ENCODE measurements at regions not wholly inside any gene's neighbourhood (a gene's known extent, or its start where the extent isn't known, plus 50 kb on each side); places are given as distances from the start of the nearest gene placed in this dataset.
"Not testable (repeated sequence)": the region's sequence is repeated elsewhere in the genome, so short reads cannot be mapped to it uniquely, and the experiment has no call there.

DNA sequence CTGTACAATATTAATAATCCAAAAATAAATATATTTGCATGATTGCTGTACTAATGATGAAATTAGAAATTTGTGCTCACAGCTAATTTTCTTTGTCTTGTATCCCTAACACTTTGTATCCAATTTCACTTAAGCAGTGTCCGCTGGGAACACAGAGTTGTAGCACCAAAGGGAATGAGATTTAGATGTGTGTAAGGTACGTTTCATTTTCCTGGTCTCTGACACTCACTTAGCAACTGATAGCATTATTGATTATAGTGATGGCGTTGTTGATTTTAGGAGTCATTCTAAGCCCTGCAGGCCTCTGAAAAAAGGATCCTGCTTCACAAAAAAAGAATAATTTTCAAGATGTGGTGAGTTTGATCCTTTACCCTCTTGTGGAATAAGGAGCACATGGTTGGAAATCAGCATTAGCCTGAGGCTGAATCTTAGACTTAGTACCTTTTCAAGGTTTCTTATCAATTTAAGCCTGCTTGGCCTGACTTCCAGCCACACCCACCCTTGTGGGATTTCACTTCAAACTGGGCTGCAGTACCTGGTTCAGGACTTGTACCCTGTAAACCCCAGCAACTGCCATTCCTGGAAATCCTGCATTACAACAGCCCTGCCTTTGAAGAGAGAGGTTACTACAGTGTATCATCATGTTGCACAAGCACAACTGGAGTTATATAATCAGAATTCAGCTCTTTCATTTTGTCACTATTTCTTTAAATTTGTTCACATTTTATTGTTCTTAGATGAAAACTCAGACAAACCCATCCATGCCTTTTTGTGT lies 116.2 kb downstream of the RND3 start:
- intact Hi-C loops (cut with micrococcal nuclease), result no loop called here

- intact Hi-C loops (cut with micrococcal nuclease), result no loop called here
These were observed 116.9 kb downstream of the RND3 start for GRCh38 chr2:150370561-150370960.

GRCh38 chr2:150369862-150370261 lies 117.6 kb downstream of the RND3 start:
- intact Hi-C loops (cut with micrococcal nuclease), result no loop called here

DNA sequence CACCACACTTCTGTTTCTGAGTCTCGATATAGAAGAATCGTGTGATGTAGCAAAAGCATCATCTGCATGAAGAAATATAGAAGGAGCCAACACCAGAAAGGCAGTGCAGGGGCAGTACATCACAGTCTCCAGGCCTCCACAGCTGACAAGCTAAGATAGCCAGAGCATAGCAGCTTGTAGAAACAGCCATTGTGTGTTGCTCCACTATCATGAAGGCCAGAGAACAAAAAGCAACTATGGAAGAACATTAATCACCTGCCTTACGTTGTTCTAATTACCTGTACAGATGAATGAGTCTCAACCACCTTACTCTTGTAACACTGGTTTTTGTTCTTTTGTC lies 129.0 kb downstream of the RND3 start:
- intact Hi-C loops (cut with micrococcal nuclease), result no loop called here

DNA sequence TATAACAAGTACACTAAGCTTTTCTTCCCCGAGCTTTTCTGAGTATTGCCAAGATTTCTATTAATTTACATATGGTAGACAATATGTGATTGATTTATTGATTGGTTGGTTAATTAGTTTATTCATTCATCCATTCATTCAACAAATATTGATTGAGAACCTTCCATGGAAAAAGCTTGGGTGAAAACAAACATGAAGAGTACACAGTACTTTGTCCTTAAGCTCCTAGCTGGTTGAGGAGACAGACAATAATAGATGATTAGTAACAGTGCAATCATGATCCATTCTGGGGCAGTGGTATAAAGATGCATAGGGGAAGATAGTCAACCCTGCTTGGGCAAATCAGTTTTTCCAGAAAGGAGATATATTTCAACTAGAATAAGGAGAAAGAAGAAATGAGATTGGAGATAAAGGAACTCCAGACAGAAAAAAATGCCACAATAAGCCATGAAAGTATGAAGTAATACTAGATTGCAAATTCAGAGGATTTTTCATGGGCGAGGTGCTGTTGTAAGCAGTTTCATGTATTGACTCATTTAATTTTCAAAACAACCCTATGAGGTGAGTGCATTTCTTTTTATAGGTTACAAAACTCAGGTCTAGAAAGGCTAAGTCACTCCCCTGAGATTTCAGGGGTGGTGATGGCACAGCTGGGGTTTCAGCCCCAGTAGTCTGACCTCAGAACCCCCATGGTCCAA lies 129.5 kb downstream of the RND3 start:
- intact Hi-C loops (cut with micrococcal nuclease), result no loop called here

DNA sequence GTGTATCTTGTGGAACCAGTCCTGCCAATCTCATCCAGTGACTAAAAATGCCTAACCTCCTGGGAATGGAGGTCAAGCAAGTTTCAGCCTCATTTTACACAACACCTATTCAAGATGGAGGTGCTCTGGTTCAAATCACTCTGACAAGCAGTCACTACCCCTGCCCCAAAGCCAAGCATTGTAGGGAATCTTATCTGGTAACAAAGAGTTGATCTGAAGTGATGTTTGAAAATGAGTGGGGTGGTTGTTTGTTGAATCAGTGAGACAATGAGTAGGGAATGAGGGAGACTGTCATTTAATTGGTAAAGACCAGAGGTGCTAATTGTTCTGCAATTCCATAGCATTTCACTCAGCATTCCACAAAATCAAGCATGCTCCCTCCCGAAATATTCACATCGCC lies 132.0 kb downstream of the RND3 start:
- intact Hi-C loops (cut with micrococcal nuclease), result no loop called here

- intact Hi-C loops (cut with micrococcal nuclease), result no loop called here
These were observed 134.1 kb downstream of the RND3 start for GRCh38 chr2:150353376-150353775.

DNA sequence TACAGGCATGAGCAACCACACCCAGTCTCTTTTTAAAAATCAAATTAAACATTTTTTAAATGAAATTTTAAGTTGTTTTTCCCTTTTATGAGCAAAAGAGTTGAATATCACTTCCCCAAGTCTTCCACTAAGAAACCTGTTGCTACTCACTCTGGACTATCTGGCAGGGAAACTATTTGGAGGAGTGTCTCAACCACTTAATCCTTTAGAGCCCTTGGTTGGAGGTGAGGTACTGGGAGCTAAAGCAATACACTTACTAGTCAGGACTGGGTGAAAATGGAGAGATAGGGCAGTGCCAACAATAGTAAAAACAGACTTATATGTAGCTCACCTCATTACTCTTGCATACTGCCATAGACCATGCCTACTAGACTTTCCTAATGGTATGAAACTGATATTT lies 135.5 kb downstream of the RND3 start:
- intact Hi-C loops (cut with micrococcal nuclease), result no loop called here

GRCh38 chr2:150350500-150350899 lies 137.0 kb downstream of the RND3 start:
- intact Hi-C loops (cut with micrococcal nuclease), result no loop called here

DNA sequence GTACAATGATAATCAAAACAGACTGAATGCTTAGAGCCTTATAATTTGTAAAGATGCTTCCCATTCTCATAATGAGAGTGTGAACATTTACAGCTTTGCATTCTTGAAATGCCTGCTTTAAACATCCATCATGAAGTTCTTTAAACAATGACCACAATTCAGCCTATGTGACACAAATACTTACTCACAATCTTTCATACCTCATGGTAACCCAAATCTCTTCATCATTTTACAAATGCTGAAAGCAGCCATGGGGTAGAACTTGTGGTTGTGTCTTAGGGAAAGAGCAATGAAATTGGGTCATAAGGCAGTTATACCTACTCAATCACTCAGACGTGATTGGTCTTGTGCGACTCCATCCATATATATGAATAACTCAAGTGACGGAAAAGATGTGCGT lies 140.7 kb downstream of the RND3 start:
- intact Hi-C loops (cut with micrococcal nuclease), result no loop called here

DNA sequence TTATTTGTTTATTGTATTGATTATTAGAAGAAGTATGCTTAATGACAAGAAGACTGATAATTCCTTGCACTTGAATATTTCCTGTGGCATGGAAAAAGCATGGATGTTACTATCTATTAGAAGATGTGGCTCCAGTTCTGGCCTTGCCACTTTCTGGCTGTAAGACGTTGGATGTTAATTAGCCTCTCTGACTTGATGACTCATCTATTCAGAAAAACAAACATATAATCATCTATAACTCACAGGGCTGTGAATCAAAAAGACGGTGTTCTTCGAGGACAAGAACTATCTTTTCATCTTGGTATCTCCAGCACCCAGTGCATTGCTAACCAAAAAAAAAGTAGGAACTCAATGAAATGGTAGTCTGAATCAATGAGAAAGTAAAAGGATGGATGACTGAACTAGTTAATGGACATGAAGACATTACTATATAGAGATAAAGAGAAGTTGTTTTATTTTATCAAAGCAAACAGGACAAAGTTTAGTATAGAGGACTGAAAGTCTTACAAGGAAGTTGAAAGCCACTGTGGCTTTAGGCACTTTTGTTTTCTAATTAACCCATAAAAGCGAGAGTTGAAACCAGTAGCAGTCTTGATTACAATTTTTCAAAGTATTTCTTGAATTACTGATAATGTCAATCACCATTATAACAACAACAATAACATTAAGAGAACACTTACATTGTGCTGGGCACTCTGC lies 145.3 kb downstream of the RND3 start:
- intact Hi-C loops (cut with micrococcal nuclease), result no loop called here

DNA sequence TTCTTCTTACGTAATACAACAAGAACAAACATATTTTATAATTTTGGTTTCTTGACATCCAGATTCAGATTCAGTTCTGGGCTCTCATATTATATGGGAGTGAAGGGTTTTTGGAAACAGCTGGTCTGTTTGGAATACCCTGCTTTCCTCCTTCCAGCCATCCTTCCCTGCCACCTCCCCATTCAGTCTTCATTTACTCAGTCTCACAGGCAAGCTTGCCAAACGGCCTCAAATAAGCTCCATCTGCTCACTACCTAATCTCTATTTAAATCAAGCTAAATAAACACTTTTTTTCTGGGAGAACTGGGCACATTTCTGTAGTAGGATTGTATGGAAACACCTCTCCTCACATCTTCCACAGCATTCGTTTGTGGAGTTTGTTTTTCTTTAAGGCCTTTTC lies 147.5 kb downstream of the RND3 start:
- intact Hi-C loops (cut with micrococcal nuclease), result no loop called here

DNA sequence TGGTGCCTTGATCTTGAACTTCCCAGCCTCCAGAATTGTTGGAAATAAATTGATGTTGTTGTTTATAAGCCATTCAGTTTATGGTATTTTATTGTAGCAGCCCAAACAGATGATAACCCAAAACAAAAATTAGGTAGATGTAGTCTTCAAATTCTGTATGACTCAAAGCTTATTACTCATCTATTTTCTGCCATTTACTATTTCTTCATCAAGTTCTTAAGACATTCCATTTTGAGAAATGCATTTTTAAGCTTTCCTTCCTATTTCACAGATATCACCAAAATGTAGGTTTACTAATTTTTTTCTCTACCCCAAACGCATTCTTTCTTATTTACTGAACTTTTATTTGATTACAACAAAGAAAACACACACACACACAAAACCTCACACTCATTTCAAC lies 148.2 kb downstream of the RND3 start:
- intact Hi-C loops (cut with micrococcal nuclease), result no loop called here

- intact Hi-C loops (cut with micrococcal nuclease), result no loop called here
These were observed 151.9 kb downstream of the RND3 start for GRCh38 chr2:150335596-150335995.

DNA sequence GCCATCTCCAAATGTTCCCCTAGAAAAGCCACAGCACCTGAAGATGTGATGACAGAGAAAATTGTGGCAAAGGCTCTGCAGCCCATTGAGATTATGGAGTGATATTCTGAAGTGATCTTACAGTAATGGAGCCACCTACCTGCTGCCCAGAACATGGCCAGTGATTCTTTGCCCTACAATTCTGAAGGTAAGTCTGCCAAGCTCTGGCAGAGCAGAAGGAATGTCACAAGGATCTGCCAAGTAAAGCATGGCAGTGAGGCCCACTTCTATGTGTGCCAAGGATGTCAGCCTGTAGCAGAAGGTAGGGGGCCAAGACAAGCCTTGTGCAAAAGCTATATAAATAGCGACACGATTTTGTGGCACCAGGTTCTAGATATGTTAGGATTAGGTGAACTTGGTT lies 155.1 kb downstream of the RND3 start:
- intact Hi-C loops (cut with micrococcal nuclease), result no loop called here

GRCh38 chr2:150327564-150328489 lies 159.6 kb downstream of the RND3 start:
- intact Hi-C loops (cut with micrococcal nuclease), result no loop called here

DNA sequence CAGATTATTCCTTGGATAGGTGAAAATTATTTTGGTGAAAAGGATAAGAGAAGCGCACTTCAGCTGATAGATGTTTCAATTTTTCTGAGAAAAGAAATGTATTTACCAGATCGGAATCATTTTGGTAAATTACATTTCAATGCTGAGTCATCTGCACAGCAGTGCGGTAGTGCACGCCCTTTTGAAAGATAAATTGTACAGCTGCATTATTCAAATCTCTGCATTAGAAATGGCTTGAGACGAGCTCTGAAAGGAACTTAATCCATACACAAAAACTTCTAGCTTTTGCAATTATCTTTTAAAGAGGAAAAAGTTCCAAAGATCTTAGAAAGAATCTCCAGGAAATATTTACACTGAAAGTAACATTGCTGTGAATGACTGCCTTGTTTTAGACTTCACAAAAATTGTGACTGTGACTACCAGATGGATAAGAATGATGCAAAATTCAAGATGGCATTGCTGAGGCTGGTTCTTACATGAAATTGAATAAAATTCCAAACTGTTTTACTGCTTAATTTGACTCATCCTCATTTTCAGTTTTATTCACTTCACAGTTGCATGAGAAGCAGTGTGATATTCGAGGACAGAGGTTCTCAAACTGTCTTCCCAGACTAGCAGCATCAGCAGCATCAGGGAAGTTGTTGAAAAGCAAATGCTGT lies 161.7 kb downstream of the RND3 start:
- intact Hi-C loops (cut with micrococcal nuclease), result no loop called here

DNA sequence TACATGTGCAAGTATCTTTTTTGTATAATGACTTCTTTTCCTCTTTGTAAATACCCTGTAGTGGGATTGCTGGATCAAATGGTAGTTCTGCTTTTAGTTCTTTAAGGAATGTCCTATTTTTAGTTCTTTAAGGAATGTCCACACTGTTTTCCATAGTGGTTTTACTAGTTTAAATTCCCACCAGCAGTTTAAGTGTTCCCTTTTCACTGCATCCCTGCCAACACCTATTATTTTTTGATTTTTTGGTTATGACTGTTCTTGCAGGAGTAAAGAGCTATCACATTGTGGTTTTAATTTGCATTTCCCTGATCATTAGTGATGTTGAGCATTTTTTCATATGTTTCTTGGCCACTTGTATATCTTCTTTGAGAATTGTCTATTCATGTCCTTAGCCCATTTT lies 164.4 kb downstream of the RND3 start:
- intact Hi-C loops (cut with micrococcal nuclease), result not testable (repeated sequence)

GRCh38 chr2:150320608-150321007 lies 166.9 kb downstream of the RND3 start:
- intact Hi-C loops (cut with micrococcal nuclease), result no loop called here

DNA sequence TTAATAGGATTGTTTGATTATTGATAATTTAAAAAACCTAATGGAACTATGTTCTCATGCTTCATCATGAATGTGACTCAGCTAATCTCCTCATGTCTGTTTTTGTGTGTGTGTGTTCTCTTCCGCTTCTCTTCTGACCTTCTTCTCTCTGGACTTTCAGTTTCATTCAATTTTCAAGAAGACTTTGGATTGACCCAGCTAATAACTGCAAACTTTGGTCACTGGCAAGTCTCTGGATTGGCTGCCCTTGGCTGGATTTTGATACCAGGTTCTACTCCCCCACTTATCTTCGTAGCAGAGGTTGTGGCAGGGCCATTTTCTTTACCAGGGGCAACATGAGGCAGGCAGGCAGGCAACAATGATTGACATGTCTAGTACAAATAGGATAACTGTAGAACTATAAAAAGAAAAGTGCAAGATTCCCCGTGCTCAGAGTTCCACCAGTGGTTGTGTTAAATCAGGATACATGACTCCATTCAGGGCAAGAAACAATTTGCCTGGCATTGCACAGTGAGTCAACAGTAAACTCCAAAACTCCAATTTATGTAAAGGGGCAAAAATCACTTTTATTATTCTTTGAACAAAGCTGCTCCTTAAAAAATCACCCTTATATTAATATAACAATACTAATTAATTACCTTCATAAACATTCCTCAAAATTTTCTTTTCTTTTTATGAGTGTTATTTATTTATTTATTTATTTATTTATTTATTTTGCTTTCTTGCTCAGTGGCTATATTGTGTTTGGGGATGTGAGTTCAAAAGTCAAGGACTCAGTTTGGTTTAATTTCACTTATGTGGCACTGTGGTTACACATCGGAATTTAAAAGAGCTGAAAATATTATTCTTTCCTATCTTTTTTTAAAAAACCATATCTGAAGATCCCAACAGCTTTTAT lies 167.6 kb downstream of the RND3 start:
- intact Hi-C loops (cut with micrococcal nuclease), result no loop called here
